GM18870 (cell line): ENCODE measurements at regions not wholly inside any gene's neighbourhood (a gene's known extent, or its start where the extent isn't known, plus 50 kb on each side); places are given as distances from the start of the nearest gene placed in this dataset.

Source experiments
- ATAC-seq: cut with Tn5 transposase; IDR thresholded peaks from one replicate; pipeline ENCODE4 v1.9.1; 2021; ENCODE audit warnings: moderate library complexity; ENCODE audit not compliant: unreplicated experiment

- ATAC-seq: no peak
These were observed 450.9 kb upstream of the CNTNAP2 start for GRCh38 chr7:145665499-145666258.

GRCh38 chr7:145655666-145656065 is 460.9 kb upstream of the CNTNAP2 start:
- ATAC-seq: no peak

- no peak for ATAC-seq
These were observed 471.5 kb upstream of the CNTNAP2 start for GRCh38 chr7:145645135-145645515.

GRCh38 chr7:145644426-145645134 is 472.0 kb upstream of the CNTNAP2 start:
- no peak for ATAC-seq

- ATAC-seq: no peak
These were observed 472.6 kb upstream of the CNTNAP2 start for GRCh38 chr7:145643981-145644380.

GRCh38 chr7:145633513-145633912 is 483.1 kb upstream of the CNTNAP2 start:
- ATAC-seq: no peak

- ATAC-seq: no peak
These were observed 492.0 kb upstream of the CNTNAP2 start for GRCh38 chr7:145624618-145625017.

GRCh38 chr7:145605963-145606362 is 510.6 kb upstream of the CNTNAP2 start:
- ATAC-seq: no peak

GRCh38 chr7:145599376-145599775 is 517.2 kb upstream of the CNTNAP2 start:
- ATAC-seq: no peak

GRCh38 chr7:145584401-145584800 is 532.2 kb upstream of the CNTNAP2 start:
- no peak for ATAC-seq

GRCh38 chr7:145582742-145583303 is 533.8 kb upstream of the CNTNAP2 start:
- no peak for ATAC-seq

- ATAC-seq: no peak
These were observed 558.8 kb upstream of the CNTNAP2 start for GRCh38 chr7:145557805-145558204.

- ATAC-seq: no peak
These were observed 573.4 kb upstream of the CNTNAP2 start for GRCh38 chr7:145543242-145543641.

- ATAC-seq: no peak
These were observed 576.7 kb upstream of the CNTNAP2 start for GRCh38 chr7:145539910-145540309.

GRCh38 chr7:145534301-145534700 is 582.3 kb upstream of the CNTNAP2 start:
- ATAC-seq: no peak

- no peak for ATAC-seq
These were observed 596.3 kb upstream of the CNTNAP2 start for GRCh38 chr7:145520284-145520683.

- ATAC-seq: no peak
These were observed 605.6 kb upstream of the CNTNAP2 start for GRCh38 chr7:145511004-145511403.

- no peak for ATAC-seq
These were observed 618.6 kb upstream of the CNTNAP2 start for GRCh38 chr7:145497911-145498525.

GRCh38 chr7:145490356-145490755 is 626.2 kb upstream of the CNTNAP2 start:
- ATAC-seq: no peak

- ATAC-seq: no peak
These were observed 627.0 kb upstream of the CNTNAP2 start for GRCh38 chr7:145489609-145490008.

GRCh38 chr7:145488816-145489215 is 627.8 kb upstream of the CNTNAP2 start:
- no peak for ATAC-seq

- ATAC-seq: no peak
These were observed 634.6 kb upstream of the CNTNAP2 start for GRCh38 chr7:145481985-145482384.
